Panc1 (cell line): ENCODE measurements at regions not wholly inside any gene's neighbourhood (a gene's known extent, or its start where the extent isn't known, plus 50 kb on each side); places are given as distances from the start of the nearest gene placed in this dataset.

Experiments
- ATAC-seq: fragments of 200-7000 bp; cut with Tn5 transposase; 2 replicates; pipeline ENCODE4 v1.9.1; 2020; ENCODE audit warnings: mild to moderate bottlenecking, moderate library complexity
- BruUV-seq: library from RNA; stranded (reverse); fragments of 400-500 nt; replicated peaks from 2 replicates; lab custom pipeline; 2021; lab: Mats Ljungman, UMichigan
- CTCF ChIA-PET: fragments of 300-600 bp; sonication (Branson Sonifier 250); formaldehyde crosslinking; loops from one replicate; lab custom pipeline; 2022; ENCODE audit warnings: antibody characterized with exemption; lab: Charles Lee
- POLR2A ChIA-PET: fragments of 300-600 bp; sonication (Branson Sonifier 250); formaldehyde crosslinking; loops from one replicate; lab custom pipeline; 2022; ENCODE audit warnings: antibody characterized with exemption; lab: Charles Lee
- DNase-seq: peaks from one replicate; pipeline ENCODE4 v3.0.0-alpha.2; 2010; ENCODE audit warnings: low read depth, low spot score
- H3K27ac ChIP-seq: 2 replicates; pipeline ENCODE4 v1.5.1; 2011; ENCODE audit warnings: mild to moderate bottlenecking, low read length, inconsistent platforms
- H3K27me3 ChIP-seq: fragments of 200-500 bp; sonication (Bioruptor generic); 2 replicates; pipeline ENCODE4 v1.6.0; 2014; ENCODE audit warnings: low read length, inconsistent platforms; ENCODE audit not compliant: control insufficient read depth, insufficient read depth
- H3K36me3 ChIP-seq: fragments of 200-500 bp; sonication (Bioruptor generic); 2 replicates; pipeline ENCODE4 v1.5.1; 2014; ENCODE audit warnings: inconsistent platforms, mild to moderate bottlenecking, low read length, moderate library complexity; ENCODE audit not compliant: control insufficient read depth, insufficient read depth
- H3K4me1 ChIP-seq: 2 replicates; pipeline ENCODE4 v1.5.1; 2011; ENCODE audit warnings: inconsistent platforms, mild to moderate bottlenecking, low read length, moderate library complexity; ENCODE audit not compliant: control insufficient read depth, insufficient read depth
- H3K4me3 ChIP-seq, 2 experiments: 2 replicates each; pipeline ENCODE4 v1.5.1; 2011 to 2012; ENCODE audit warnings: low read depth in 2 of 2, low read length in 2 of 2, mild to moderate bottlenecking in 2 of 2, inconsistent platforms in 1 of 2, moderate library complexity in 1 of 2
- H3K9me3 ChIP-seq: fragments of 200-500 bp; sonication (Bioruptor generic); 2 replicates; pipeline ENCODE4 v1.5.1; 2014; ENCODE audit warnings: low read depth, mild to moderate bottlenecking, inconsistent platforms, low read length, moderate library complexity; ENCODE audit not compliant: control insufficient read depth, insufficient read depth
- POLR2AphosphoS5 ChIP-seq: IDR thresholded peaks from 2 replicates; pipeline ENCODE4 v1.6.1; 2012; ENCODE audit warnings: mild to moderate bottlenecking, low read depth, low read length, moderate library complexity
- SIN3A ChIP-seq: IDR thresholded peaks from 2 replicates; pipeline ENCODE4 v1.6.1; 2012; ENCODE audit warnings: low read depth, mild to moderate bottlenecking, low read length, moderate library complexity, borderline replicate concordance; ENCODE audit not compliant: insufficient read depth
- TCF7L2 ChIP-seq: IDR thresholded peaks from 2 replicates; pipeline ENCODE4 v1.6.1; 2011; ENCODE audit warnings: mild to moderate bottlenecking, low read depth, low read length, inconsistent platforms
- in situ Hi-C: cut with HindIII; loops from 2 replicates; pipeline ENCODE4 v1.10.0; 2016; ENCODE audit warnings: low sequenced_read_pairs, low pct_unique_long_range_greater_than_20kb
- intact Hi-C: fragments of 100-400 bp; cut with micrococcal nuclease; formaldehyde crosslinking; loops from one replicate; pipeline ENCODE4 v1.10.0; 2022; ENCODE audit not compliant: unreplicated experiment
- TF ChIP-seq, protein P1 (sequence below): fragments of 450-650 bp; IDR thresholded peaks from 2 replicates; pipeline ENCODE4 v1.5.1; 2017; ENCODE audit warnings: mild to moderate bottlenecking
- TF ChIP-seq, protein P2 (sequence below), 2 experiments: IDR thresholded peaks; 2 replicates each; pipeline ENCODE4 v1.6.1; 2011 to 2012; ENCODE audit warnings: low read depth in 2 of 2, control low read depth in 1 of 2, low read length in 1 of 2, mild to moderate bottlenecking in 1 of 2, moderate library complexity in 1 of 2; ENCODE audit not compliant: insufficient read depth in 1 of 2

DNA sequence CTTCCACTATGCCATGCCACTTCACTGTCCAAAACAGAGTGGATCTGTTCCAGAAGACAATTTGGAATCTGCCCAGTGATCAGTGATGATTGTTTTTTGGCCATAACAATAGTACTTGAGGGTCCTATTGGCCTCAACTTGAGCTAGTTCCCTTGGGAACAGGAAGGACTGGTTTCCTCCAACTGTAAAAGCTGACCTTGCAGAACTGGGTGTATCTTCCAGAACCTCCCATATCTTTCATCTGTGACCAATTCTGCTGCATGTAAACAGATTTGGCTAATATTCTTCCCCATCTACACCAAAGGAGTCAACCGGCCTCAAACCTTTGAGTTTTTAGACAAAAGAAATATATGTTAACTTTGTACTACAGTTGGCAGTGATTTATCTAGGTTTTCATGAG, 165.1 kb upstream of the TRPC5 start:
- Histone ChIP-seq H3K27me3 (no peaks in the 10 kb centered on the region), H3K36me3 (no peaks in the 10 kb centered on the region), H3K9me3 (no peaks in the 10 kb centered on the region), H3K4me1 (no peaks in the 10 kb centered on the region), H3K27ac (no peak overlapping the region), H3K4me3 (no peak overlapping the region)
- TF ChIP-seq TCF7L2 (no peak), POLR2AphosphoS5 (no peak), SIN3A (no peak)
- TF ChIP-seq, protein P1, sequence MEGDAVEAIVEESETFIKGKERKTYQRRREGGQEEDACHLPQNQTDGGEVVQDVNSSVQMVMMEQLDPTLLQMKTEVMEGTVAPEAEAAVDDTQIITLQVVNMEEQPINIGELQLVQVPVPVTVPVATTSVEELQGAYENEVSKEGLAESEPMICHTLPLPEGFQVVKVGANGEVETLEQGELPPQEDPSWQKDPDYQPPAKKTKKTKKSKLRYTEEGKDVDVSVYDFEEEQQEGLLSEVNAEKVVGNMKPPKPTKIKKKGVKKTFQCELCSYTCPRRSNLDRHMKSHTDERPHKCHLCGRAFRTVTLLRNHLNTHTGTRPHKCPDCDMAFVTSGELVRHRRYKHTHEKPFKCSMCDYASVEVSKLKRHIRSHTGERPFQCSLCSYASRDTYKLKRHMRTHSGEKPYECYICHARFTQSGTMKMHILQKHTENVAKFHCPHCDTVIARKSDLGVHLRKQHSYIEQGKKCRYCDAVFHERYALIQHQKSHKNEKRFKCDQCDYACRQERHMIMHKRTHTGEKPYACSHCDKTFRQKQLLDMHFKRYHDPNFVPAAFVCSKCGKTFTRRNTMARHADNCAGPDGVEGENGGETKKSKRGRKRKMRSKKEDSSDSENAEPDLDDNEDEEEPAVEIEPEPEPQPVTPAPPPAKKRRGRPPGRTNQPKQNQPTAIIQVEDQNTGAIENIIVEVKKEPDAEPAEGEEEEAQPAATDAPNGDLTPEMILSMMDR = no peak
- TF ChIP-seq, protein P2, sequence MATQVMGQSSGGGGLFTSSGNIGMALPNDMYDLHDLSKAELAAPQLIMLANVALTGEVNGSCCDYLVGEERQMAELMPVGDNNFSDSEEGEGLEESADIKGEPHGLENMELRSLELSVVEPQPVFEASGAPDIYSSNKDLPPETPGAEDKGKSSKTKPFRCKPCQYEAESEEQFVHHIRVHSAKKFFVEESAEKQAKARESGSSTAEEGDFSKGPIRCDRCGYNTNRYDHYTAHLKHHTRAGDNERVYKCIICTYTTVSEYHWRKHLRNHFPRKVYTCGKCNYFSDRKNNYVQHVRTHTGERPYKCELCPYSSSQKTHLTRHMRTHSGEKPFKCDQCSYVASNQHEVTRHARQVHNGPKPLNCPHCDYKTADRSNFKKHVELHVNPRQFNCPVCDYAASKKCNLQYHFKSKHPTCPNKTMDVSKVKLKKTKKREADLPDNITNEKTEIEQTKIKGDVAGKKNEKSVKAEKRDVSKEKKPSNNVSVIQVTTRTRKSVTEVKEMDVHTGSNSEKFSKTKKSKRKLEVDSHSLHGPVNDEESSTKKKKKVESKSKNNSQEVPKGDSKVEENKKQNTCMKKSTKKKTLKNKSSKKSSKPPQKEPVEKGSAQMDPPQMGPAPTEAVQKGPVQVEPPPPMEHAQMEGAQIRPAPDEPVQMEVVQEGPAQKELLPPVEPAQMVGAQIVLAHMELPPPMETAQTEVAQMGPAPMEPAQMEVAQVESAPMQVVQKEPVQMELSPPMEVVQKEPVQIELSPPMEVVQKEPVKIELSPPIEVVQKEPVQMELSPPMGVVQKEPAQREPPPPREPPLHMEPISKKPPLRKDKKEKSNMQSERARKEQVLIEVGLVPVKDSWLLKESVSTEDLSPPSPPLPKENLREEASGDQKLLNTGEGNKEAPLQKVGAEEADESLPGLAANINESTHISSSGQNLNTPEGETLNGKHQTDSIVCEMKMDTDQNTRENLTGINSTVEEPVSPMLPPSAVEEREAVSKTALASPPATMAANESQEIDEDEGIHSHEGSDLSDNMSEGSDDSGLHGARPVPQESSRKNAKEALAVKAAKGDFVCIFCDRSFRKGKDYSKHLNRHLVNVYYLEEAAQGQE (IDR thresholded peaks at IDR 0.05; ENCODE audit: insufficient read depth in 1 of 2, low read depth in 2 of 2, low read length in 1 of 2) = no peak
- DNase-seq (no peak), ATAC-seq (no peak)
- intact Hi-C loops (no loop called here), in situ Hi-C loops (no loop called here)
- CTCF ChIA-PET = no interaction called here
- POLR2A ChIA-PET = no interaction called here
- BruUV-seq = no TSS peak

DNA sequence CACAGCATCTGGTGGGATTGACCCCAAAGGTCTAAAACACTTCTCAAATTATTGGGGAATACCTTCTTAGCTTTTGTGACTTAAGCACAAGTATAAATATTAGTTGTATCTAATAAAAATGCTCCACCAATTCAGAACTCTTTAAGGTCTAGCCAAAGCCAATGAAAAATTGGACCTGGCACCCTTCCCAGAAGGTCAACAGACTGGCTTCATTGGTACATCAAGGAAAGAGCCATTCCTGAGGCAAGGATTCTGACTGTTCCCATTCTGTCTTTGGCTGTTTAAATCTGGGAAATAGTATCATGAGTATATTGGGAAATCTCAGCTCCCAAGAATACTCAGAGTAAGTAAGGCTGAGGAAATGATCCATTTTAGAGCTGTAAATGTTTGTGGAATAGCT, 153.0 kb upstream of the TRPC5 start:
- Histone ChIP-seq H3K4me3 (no peak overlapping the region), H3K4me1 (no peaks in the 10 kb centered on the region), H3K27me3 (no peaks in the 10 kb centered on the region), H3K27ac (no peak overlapping the region), H3K36me3 (no peaks in the 10 kb centered on the region), H3K9me3 (no peaks in the 10 kb centered on the region)
- DNase-seq = no peak
- CTCF ChIA-PET = no interaction called here
- TF ChIP-seq POLR2AphosphoS5 (no peak), SIN3A (no peak), TCF7L2 (no peak)
- TF ChIP-seq, protein P2 (IDR thresholded peaks at IDR 0.05; ENCODE audit: insufficient read depth in 1 of 2, low read depth in 2 of 2, low read length in 1 of 2) = no peak
- TF ChIP-seq, protein P1 = no peak
- POLR2A ChIA-PET = no interaction called here
- ATAC-seq = no peak
- in situ Hi-C loops (no loop called here), intact Hi-C loops (no loop called here)
- no TSS peak for BruUV-seq
